HCT116 (cell line): ENCODE measurements at regions not wholly inside any gene's neighbourhood (a gene's known extent, or its start where the extent isn't known, plus 50 kb on each side); places are given as distances from the start of the nearest gene placed in this dataset.

Experiments used
- ATAC-seq: fragments of 200-7000 bp; cut with Tn5 transposase; 2 replicates; pipeline ENCODE4 v1.9.1; 2020; ENCODE audit warnings: mild to moderate bottlenecking, moderate library complexity
- BruUV-seq: library from RNA; stranded (reverse); fragments of 400-500 nt; replicated peaks from 2 replicates; lab custom pipeline; 2021; lab: Mats Ljungman, UMichigan
- CTCF ChIA-PET: fragments of 300-600 bp; sonication (Branson Sonifier 250); formaldehyde crosslinking; loops from one replicate; lab custom pipeline; 2021; ENCODE audit warnings: antibody characterized with exemption; lab: Charles Lee
- POLR2A ChIA-PET: fragments of 300-600, 350-600 bp; sonication (Branson Sonifier 250); formaldehyde crosslinking; loops from one replicate; lab custom pipeline; 2021; ENCODE audit warnings: antibody characterized with exemption; lab: Charles Lee
- RAD21 ChIA-PET, 2 experiments: fragments of 300-600 bp; sonication (Branson Sonifier 250); formaldehyde crosslinking; loops; one replicate each; lab custom pipeline; 2023; ENCODE audit warnings: low total read pairs in 2 of 2; ENCODE audit not compliant: uncharacterized antibody in 2 of 2, unreplicated experiment in 2 of 2, low non-redundant PET in 1 of 2; lab: Charles Lee
- DNase-seq: peaks from one replicate; pipeline ENCODE4 v3.0.0-alpha.2; 2010; ENCODE audit warnings: low read depth, low spot score
- H2AFZ ChIP-seq: fragments of 200-600 bp; shearing (Covaris generic), sonication (generic); 2 replicates; pipeline ENCODE4 v1.6.1; 2017; ENCODE audit warnings: low read depth, mixed run types, mixed read lengths, antibody characterized with exemption, low read length; ENCODE audit not compliant: poor library complexity, severe bottlenecking
- H3K27ac ChIP-seq: 2 replicates; pipeline ENCODE4 v1.5.1; 2012; ENCODE audit warnings: low read depth, low read length
- H3K27me3 ChIP-seq: fragments of 200-600 bp; sonication (generic); 2 replicates; pipeline ENCODE4 v1.6.1; 2016; ENCODE audit warnings: mixed run types, low read length, mixed read lengths; ENCODE audit not compliant: insufficient read depth
- H3K36me3 ChIP-seq, 2 experiments: fragments of 200-500 bp in 1 of 2; fragments of 200-600 bp in 1 of 2; sonication (Bioruptor generic) in 1 of 2; sonication (generic) in 1 of 2; 2 replicates each; pipeline versions ENCODE4 v1.5.1 to v1.6.1; 2014 to 2016; ENCODE audit warnings: low read length in 2 of 2, inconsistent platforms in 1 of 2, mixed read lengths in 1 of 2, mixed run types in 1 of 2; ENCODE audit not compliant: insufficient read depth in 2 of 2, control insufficient read depth in 1 of 2
- H3K4me1 ChIP-seq, 2 experiments: fragments of 200-600 bp in 1 of 2; sonication (generic) in 1 of 2; 2 replicates each; pipeline versions ENCODE4 v1.5.1 to v1.6.1; 2012 to 2017; ENCODE audit warnings: low read length in 2 of 2, inconsistent platforms in 1 of 2, mild to moderate bottlenecking in 1 of 2, mixed read lengths in 1 of 2, mixed run types in 1 of 2, moderate library complexity in 1 of 2; ENCODE audit not compliant: insufficient read depth in 2 of 2, control insufficient read depth in 1 of 2
- H3K4me2 ChIP-seq: fragments of 200-600 bp; sonication (generic); 2 replicates; pipeline ENCODE4 v1.6.1; 2017; ENCODE audit warnings: mixed run types, low read length, mixed read lengths
- H3K4me3 ChIP-seq, 2 experiments: fragments of 200-600 bp in 1 of 2; sonication (generic) in 1 of 2; replicated peaks in 1 of 2; 2 replicates each; pipeline ENCODE4 v1.5.1; 2011 to 2016; ENCODE audit warnings: low read length in 2 of 2, control low read depth in 1 of 2, low read depth in 1 of 2, mild to moderate bottlenecking in 1 of 2, mixed read lengths in 1 of 2, mixed run types in 1 of 2
- H3K79me2 ChIP-seq: fragments of 200-600 bp; sonication (generic); 2 replicates; pipeline ENCODE4 v1.6.1; 2017; ENCODE audit warnings: mild to moderate bottlenecking, mixed run types, low read length, moderate library complexity, mixed read lengths; ENCODE audit not compliant: insufficient read depth
- H3K9ac ChIP-seq: fragments of 200-600 bp; sonication (generic); 2 replicates; pipeline ENCODE4 v1.6.1; 2016; ENCODE audit warnings: low read length, mixed read lengths
- H3K9me2 ChIP-seq: fragments of 200-600 bp; sonication (generic), shearing (Covaris generic); 2 replicates; pipeline ENCODE4 v1.6.1; 2017; ENCODE audit warnings: mixed run types, mild to moderate bottlenecking, moderate library complexity; ENCODE audit not compliant: insufficient read depth
- H3K9me3 ChIP-seq, 2 experiments: fragments of 200-500 bp in 1 of 2; fragments of 200-600 bp in 1 of 2; sonication (Bioruptor generic) in 1 of 2; sonication (generic) in 1 of 2; 2 replicates each; pipeline ENCODE4 v1.6.1; 2014 to 2017; ENCODE audit warnings: low read length in 2 of 2, mixed read lengths in 2 of 2, inconsistent platforms in 1 of 2, low read depth in 1 of 2, mild to moderate bottlenecking in 1 of 2, mixed run types in 1 of 2, moderate library complexity in 1 of 2; ENCODE audit not compliant: control insufficient read depth in 1 of 2, insufficient read depth in 1 of 2
- H4K20me1 ChIP-seq: fragments of 200-600 bp; sonication (generic), shearing (Covaris generic); 2 replicates; pipeline ENCODE4 v1.6.1; 2017; ENCODE audit warnings: mixed run types, mild to moderate bottlenecking, moderate library complexity; ENCODE audit not compliant: insufficient read depth
- CBX3 ChIP-seq: IDR thresholded peaks from 2 replicates; pipeline ENCODE4 v1.6.1; 2012; ENCODE audit warnings: low read depth
- EGR1 ChIP-seq: IDR thresholded peaks from 2 replicates; pipeline ENCODE4 v1.6.1; 2012; ENCODE audit warnings: low read depth
- FOSL1 ChIP-seq: IDR thresholded peaks from 2 replicates; pipeline ENCODE4 v1.6.1; 2012; ENCODE audit warnings: low read depth
- POLR2AphosphoS5 ChIP-seq: IDR thresholded peaks from 2 replicates; pipeline ENCODE4 v1.6.1; 2011; ENCODE audit warnings: mild to moderate bottlenecking, low read depth, low read length, moderate library complexity
- REST ChIP-seq: IDR thresholded peaks from 2 replicates; pipeline ENCODE4 v1.6.1; 2012; ENCODE audit warnings: low read depth
- SIN3A ChIP-seq: IDR thresholded peaks from 2 replicates; pipeline ENCODE4 v1.6.1; 2012; ENCODE audit warnings: low read depth
- SP1 ChIP-seq: IDR thresholded peaks from 2 replicates; pipeline ENCODE4 v1.6.1; 2012; ENCODE audit warnings: low read depth
- SRF ChIP-seq: IDR thresholded peaks from 2 replicates; pipeline ENCODE4 v1.6.1; 2012; ENCODE audit warnings: low read depth
- TCF7L2 ChIP-seq: IDR thresholded peaks from 2 replicates; pipeline ENCODE4 v1.7.0; 2011; ENCODE audit warnings: borderline replicate concordance, inconsistent platforms; ENCODE audit not compliant: insufficient read depth, insufficient read length; ENCODE audit errors: extremely low read depth
- ZBTB33 ChIP-seq: IDR thresholded peaks from 2 replicates; pipeline ENCODE4 v1.6.1; 2011; ENCODE audit warnings: mild to moderate bottlenecking, low read length, moderate library complexity; ENCODE audit not compliant: insufficient replicate concordance; ENCODE audit errors: extremely low read depth
- ZFX ChIP-seq: fragments of 450-650 bp; IDR thresholded peaks from 2 replicates; pipeline ENCODE4 v1.6.1; 2017
- intact Hi-C: fragments of 100-400 bp; cut with micrococcal nuclease; formaldehyde crosslinking; loops from 2 replicates; pipeline ENCODE4 v1.10.0; 2022
- TF ChIP-seq, protein P1 (sequence below), 3 experiments: fragments of 200-600 bp in 1 of 3; sonication (generic) in 1 of 3; IDR thresholded peaks in 2 of 3; conservative IDR thresholded peaks in 1 of 3; 2 replicates each; pipeline ENCODE4 v1.5.1; 2012 to 2017; ENCODE audit warnings: low read depth in 2 of 3, low read length in 2 of 3, antibody characterized with exemption in 1 of 3, borderline replicate concordance in 1 of 3, control low read depth in 1 of 3, mild to moderate bottlenecking in 1 of 3, mixed read lengths in 1 of 3, mixed run types in 1 of 3, moderate library complexity in 1 of 3; ENCODE audit not compliant: insufficient read depth in 1 of 3
- TF ChIP-seq, protein P2 (sequence below): IDR thresholded peaks from 2 replicates; pipeline ENCODE4 v1.6.1; 2012

DNA sequence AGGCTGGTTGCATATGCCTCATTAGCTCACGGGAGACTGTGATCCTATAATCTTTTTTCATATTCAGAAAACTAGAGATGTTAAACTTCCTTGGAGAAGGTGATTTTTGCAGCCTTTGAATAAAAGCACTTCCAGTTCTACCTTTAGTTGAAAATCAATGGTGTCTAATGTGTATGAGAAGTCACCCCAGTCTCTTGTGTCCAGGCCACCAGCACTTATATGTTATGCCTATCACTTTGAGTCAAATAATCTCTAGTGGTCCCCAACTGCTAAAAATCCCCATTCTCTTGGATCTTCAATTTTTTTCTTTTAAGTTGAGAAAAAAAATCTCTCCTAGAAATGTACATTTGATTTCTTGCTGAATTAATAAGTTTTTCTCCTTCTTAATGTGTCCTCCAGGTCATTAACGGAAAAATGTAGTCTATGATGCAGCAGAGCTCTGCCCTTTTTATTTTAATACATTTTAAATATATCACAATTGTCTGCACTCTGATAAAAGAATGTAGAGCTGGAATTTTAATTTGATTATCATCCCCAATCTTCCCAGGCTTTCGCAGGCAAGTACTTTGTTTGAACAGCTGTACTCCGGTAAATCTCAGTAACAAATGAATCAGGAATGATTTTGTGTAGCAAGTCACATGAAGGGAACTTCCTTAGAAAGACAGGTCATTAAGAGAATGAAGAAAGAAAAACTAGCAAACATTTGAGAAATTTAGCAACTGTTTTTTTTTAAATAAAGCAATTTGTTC is 147.0 kb downstream of the SOX4 start:
- ChIA-PET CTCF (no interaction called here), RAD21 (interaction anchor here in 1 of 2 experiments (0.6 kb wide), 1 partner anchor 146 kb away, joined by 5 read pairs; no protein-coding TSS in a partner anchor), POLR2A (no interaction called here)
- H4K20me1 ChIP-seq = no peaks in the 10 kb centered on the region
- no peaks in the 10 kb centered on the region for H3K9me2 ChIP-seq
- intact Hi-C loops = no loop called here
- no peaks in the 10 kb centered on the region for H3K9me3 ChIP-seq
- no TSS peak for BruUV-seq
- no peak overlapping the region for H3K4me2 ChIP-seq
- H3K9ac ChIP-seq = no peak overlapping the region
- no peak overlapping the region for H3K4me3 ChIP-seq
- no peaks in the 10 kb centered on the region for H3K36me3 ChIP-seq
- no peaks in the 10 kb centered on the region for H3K27me3 ChIP-seq
- H3K4me1 ChIP-seq = peaks cover 23 to 47% of the 10 kb centered on the region in 2 experiments; a peak in 3 of 4 replicates
- H3K27ac ChIP-seq = no peak overlapping the region
- TF ChIP-seq EGR1 (no peak), FOSL1 (no peak), SIN3A (no peak), POLR2AphosphoS5 (no peak), TCF7L2 (no peak), CBX3 (no peak), SRF (no peak), SP1 (no peak), REST (no peak), ZFX (no peak), ZBTB33 (no peak)
- TF ChIP-seq, protein P1, sequence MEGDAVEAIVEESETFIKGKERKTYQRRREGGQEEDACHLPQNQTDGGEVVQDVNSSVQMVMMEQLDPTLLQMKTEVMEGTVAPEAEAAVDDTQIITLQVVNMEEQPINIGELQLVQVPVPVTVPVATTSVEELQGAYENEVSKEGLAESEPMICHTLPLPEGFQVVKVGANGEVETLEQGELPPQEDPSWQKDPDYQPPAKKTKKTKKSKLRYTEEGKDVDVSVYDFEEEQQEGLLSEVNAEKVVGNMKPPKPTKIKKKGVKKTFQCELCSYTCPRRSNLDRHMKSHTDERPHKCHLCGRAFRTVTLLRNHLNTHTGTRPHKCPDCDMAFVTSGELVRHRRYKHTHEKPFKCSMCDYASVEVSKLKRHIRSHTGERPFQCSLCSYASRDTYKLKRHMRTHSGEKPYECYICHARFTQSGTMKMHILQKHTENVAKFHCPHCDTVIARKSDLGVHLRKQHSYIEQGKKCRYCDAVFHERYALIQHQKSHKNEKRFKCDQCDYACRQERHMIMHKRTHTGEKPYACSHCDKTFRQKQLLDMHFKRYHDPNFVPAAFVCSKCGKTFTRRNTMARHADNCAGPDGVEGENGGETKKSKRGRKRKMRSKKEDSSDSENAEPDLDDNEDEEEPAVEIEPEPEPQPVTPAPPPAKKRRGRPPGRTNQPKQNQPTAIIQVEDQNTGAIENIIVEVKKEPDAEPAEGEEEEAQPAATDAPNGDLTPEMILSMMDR (IDR thresholded peaks at IDR 0.05 in 2 of 3, conservative IDR thresholded peaks at IDR 0.05 in 1 of 3; ENCODE audit: borderline replicate concordance in 1 of 3, insufficient read depth in 1 of 3, low read depth in 2 of 3, low read length in 2 of 3) = no peak
- TF ChIP-seq, protein P2, sequence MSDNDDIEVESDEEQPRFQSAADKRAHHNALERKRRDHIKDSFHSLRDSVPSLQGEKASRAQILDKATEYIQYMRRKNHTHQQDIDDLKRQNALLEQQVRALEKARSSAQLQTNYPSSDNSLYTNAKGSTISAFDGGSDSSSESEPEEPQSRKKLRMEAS = no peak
- DNase-seq = no peak
- ATAC-seq = no peak
- no peaks in the 10 kb centered on the region for H3K79me2 ChIP-seq
- H2AFZ ChIP-seq = no peak overlapping the region
